GM12865 (cell line): ENCODE measurements at regions not wholly inside any gene's neighbourhood (a gene's known extent, or its start where the extent isn't known, plus 50 kb on each side); places are given as distances from the start of the nearest gene placed in this dataset.

ENCODE experiments used
- DNase-seq: peaks from one replicate; pipeline ENCODE4 v3.0.0; 2010; ENCODE audit warnings: low read depth
- H3K4me3 ChIP-seq: 2 replicates; pipeline ENCODE4 v1.5.1; 2011; ENCODE audit warnings: mild to moderate bottlenecking, low read depth, low read length, control low read depth
- CTCF ChIP-seq: IDR thresholded peaks from 2 replicates; pipeline ENCODE4 v1.5.1; 2011; ENCODE audit warnings: low read length, control low read depth, low read depth, inconsistent platforms; ENCODE audit not compliant: insufficient read depth; ENCODE audit errors: missing control alignments

- TF ChIP-seq CTCF, result no peak
- no peak for DNase-seq
- no peak overlapping the region for H3K4me3 ChIP-seq
Observed at GRCh38 chr9:88313364-88314220, 74.7 kb upstream of the SPIN1 start.

- no peak overlapping the region for H3K4me3 ChIP-seq
- no peak for DNase-seq
- no peak for TF ChIP-seq CTCF
Observed at GRCh38 chr9:88312517-88313103, 75.6 kb upstream of the SPIN1 start.

GRCh38 chr9:88312045-88312444 is 76.2 kb upstream of the SPIN1 start:
- TF ChIP-seq CTCF, result no peak
- no peak for DNase-seq
- H3K4me3 ChIP-seq, result no peak overlapping the region

- DNase-seq, result no peak
Observed at GRCh38 chr9:88310310-88310980, 77.8 kb upstream of the SPIN1 start.

GRCh38 chr9:88308831-88309560 is 79.2 kb upstream of the SPIN1 start:
- no peak overlapping the region for H3K4me3 ChIP-seq
- DNase-seq, result no peak
- TF ChIP-seq CTCF, result no peak

More at GRCh38 chr9:88310310-88310980, 77.8 kb upstream of the SPIN1 start:
- H3K4me3 ChIP-seq, result no peak overlapping the region
- no peak for TF ChIP-seq CTCF

- no peak for DNase-seq
- TF ChIP-seq CTCF, result no peak
- H3K4me3 ChIP-seq, result no peak overlapping the region
Observed at GRCh38 chr9:88307136-88307535, 81.1 kb upstream of the SPIN1 start.
